SK-N-SH treated with all-trans-retinoic acid at 6 μM for 48 hours (cell line): ENCODE measurements at regions not wholly inside any gene's neighbourhood (a gene's known extent, or its start where the extent isn't known, plus 50 kb on each side); places are given as distances from the start of the nearest gene placed in this dataset.

ENCODE experiments used
- ATAC-seq: fragments of 200-7000 bp; cut with Tn5 transposase; 3 replicates; pipeline ENCODE4 v1.9.1; 2020; ENCODE audit warnings: mild to moderate bottlenecking, moderate library complexity
- ARNTL ChIP-seq: fragments of 450-650 bp; formaldehyde crosslinking; IDR thresholded peaks from 2 replicates; pipeline ENCODE4 v1.5.0; 2020; ENCODE audit warnings: low read depth, mild to moderate bottlenecking, moderate library complexity, borderline replicate concordance
- BACH2 ChIP-seq: fragments of 250-450 bp; sonication (Bioruptor Pico); IDR thresholded peaks from 2 replicates; pipeline ENCODE4 v1.9.0; 2021; ENCODE audit warnings: mild to moderate bottlenecking, borderline replicate concordance
- CSDC2 ChIP-seq: fragments of 250-450 bp; sonication (Bioruptor Pico); IDR thresholded peaks from 2 replicates; pipeline ENCODE4 v1.5.0; 2020; ENCODE audit warnings: mild to moderate bottlenecking, moderate library complexity
- ESRRG ChIP-seq: fragments of 250-450 bp; sonication (Bioruptor Pico); IDR thresholded peaks from 2 replicates; pipeline ENCODE4 v1.6.1; 2021; ENCODE audit warnings: mild to moderate bottlenecking
- GLIS3 ChIP-seq: fragments of 250-450 bp; sonication (Bioruptor Pico); IDR thresholded peaks from 2 replicates; pipeline ENCODE4 v1.5.0; 2020; ENCODE audit warnings: mild to moderate bottlenecking, moderate library complexity
- ISL1 ChIP-seq: fragments of 250-450 bp; sonication (Bioruptor Pico); IDR thresholded peaks from 2 replicates; pipeline ENCODE4 v2.1.2; 2022; ENCODE audit warnings: mild to moderate bottlenecking, moderate library complexity
- OSR1 ChIP-seq: fragments of 250-450 bp; sonication (Bioruptor Pico); IDR thresholded peaks from 2 replicates; pipeline ENCODE4 v1.8.0; 2022; ENCODE audit warnings: moderate library complexity, mild to moderate bottlenecking, inconsistent platforms
- POU6F1 ChIP-seq: fragments of 250-450 bp; sonication (Bioruptor Pico); IDR thresholded peaks from 2 replicates; pipeline ENCODE4 v1.8.0; 2021; ENCODE audit warnings: low read depth, mild to moderate bottlenecking, moderate library complexity, borderline replicate concordance
- PPARA ChIP-seq: fragments of 250-450 bp; sonication (Bioruptor Pico); IDR thresholded peaks from 2 replicates; pipeline ENCODE4 v1.5.0; 2020; ENCODE audit warnings: mild to moderate bottlenecking, borderline replicate concordance
- RARB ChIP-seq: fragments of 250-450 bp; sonication (Bioruptor Pico); IDR thresholded peaks from 2 replicates; pipeline ENCODE4 v1.8.0; 2021; ENCODE audit warnings: mild to moderate bottlenecking, moderate library complexity
- SNAI2 ChIP-seq: fragments of 250-450 bp; sonication (Bioruptor Pico); IDR thresholded peaks from 2 replicates; pipeline ENCODE4 v1.5.0; 2020; ENCODE audit warnings: mild to moderate bottlenecking, moderate library complexity
- TCF4 ChIP-seq: fragments of 250-450 bp; sonication (Bioruptor Pico); IDR thresholded peaks from 2 replicates; pipeline ENCODE4 v1.8.0; 2021; ENCODE audit warnings: mild to moderate bottlenecking, moderate library complexity, borderline replicate concordance
- TOX ChIP-seq: fragments of 250-450 bp; sonication (Bioruptor Pico); IDR thresholded peaks from 2 replicates; pipeline ENCODE4 v1.8.0; 2021; ENCODE audit warnings: mild to moderate bottlenecking, moderate library complexity, borderline replicate concordance
- ZC3H10 ChIP-seq: fragments of 250-450 bp; sonication (Bioruptor Pico); IDR thresholded peaks from 2 replicates; pipeline ENCODE4 v1.5.1; 2021; ENCODE audit warnings: mild to moderate bottlenecking, moderate library complexity
- ZFP3 ChIP-seq: fragments of 250-450 bp; sonication (Bioruptor Pico); IDR thresholded peaks from 2 replicates; pipeline ENCODE4 v1.5.0; 2020; ENCODE audit warnings: mild to moderate bottlenecking, moderate library complexity
- ZFP30 ChIP-seq: fragments of 450-650 bp; formaldehyde crosslinking; IDR thresholded peaks from 2 replicates; pipeline ENCODE4 v1.5.0; 2022; ENCODE audit warnings: mild to moderate bottlenecking, moderate library complexity
- ZNF565 ChIP-seq: fragments of 450-650 bp; formaldehyde crosslinking; conservative IDR thresholded peaks from 2 replicates; pipeline ENCODE4 v1.5.0; 2020; ENCODE audit warnings: low read depth, mild to moderate bottlenecking, moderate library complexity
- ZNF70 ChIP-seq: fragments of 450-650 bp; formaldehyde crosslinking; IDR thresholded peaks from 2 replicates; pipeline ENCODE4 v1.5.0; 2020; ENCODE audit warnings: mild to moderate bottlenecking, moderate library complexity
- ZNF8 ChIP-seq: fragments of 450-650 bp; formaldehyde crosslinking; IDR thresholded peaks from 2 replicates; pipeline ENCODE4 v1.5.0; 2020; ENCODE audit warnings: mild to moderate bottlenecking, moderate library complexity
- TF ChIP-seq, protein P1 (sequence below): fragments of 250-450 bp; sonication (Bioruptor Pico); IDR thresholded peaks from 2 replicates; pipeline ENCODE4 v1.5.1; 2020; ENCODE audit warnings: low read depth, mild to moderate bottlenecking, moderate library complexity
- TF ChIP-seq, protein P2 (sequence below): fragments of 250-450 bp; sonication (Bioruptor Pico); IDR thresholded peaks from 2 replicates; pipeline ENCODE4 v1.8.0; 2020; ENCODE audit warnings: mild to moderate bottlenecking, moderate library complexity, borderline replicate concordance
- TF ChIP-seq, protein P3 (sequence below): fragments of 250-450 bp; sonication (Bioruptor Pico); IDR thresholded peaks from 2 replicates; pipeline ENCODE4 v1.5.0; 2020; ENCODE audit warnings: mild to moderate bottlenecking, moderate library complexity
- TF ChIP-seq, protein P4 (sequence below): fragments of 250-450 bp; sonication (Bioruptor Pico); IDR thresholded peaks from 2 replicates; pipeline ENCODE4 v1.5.1; 2021; ENCODE audit warnings: mild to moderate bottlenecking, moderate library complexity

DNA sequence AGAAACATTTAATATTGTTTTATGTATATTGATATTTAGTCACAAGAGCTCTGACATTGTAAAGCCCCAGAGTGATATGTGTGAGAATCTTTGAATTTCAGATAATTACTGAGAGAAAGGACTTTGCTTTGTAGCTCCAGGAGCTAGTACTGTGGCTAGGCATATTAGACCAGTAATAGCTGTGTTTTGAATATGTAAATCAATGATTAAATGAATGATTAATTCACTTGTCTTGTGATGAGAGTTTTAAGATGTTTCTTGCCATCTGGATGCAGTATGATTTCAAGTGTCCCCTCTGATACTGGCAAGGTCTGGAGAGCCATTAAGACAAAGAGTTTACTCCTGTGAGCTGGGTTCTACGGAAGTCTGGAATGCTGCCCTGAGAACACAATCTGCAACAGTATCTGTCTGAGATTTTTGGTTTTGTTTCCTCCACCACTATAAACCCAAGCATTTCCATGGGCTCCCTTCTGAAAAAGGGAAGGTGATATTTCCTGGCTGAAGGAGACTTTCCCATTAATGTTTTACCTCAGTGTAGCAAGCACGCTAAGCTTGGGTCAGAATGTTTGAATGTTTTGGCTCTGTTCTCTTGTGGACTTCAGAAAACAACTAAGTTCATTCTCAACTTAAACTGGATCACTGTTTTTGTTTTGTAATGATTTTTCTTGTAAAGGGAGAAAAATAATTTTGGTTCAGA, 61.3 kb upstream of the BICC1 start:
- TF ChIP-seq TOX (CRISPR knock-in tag), result no peak
- TF ChIP-seq, protein P1, sequence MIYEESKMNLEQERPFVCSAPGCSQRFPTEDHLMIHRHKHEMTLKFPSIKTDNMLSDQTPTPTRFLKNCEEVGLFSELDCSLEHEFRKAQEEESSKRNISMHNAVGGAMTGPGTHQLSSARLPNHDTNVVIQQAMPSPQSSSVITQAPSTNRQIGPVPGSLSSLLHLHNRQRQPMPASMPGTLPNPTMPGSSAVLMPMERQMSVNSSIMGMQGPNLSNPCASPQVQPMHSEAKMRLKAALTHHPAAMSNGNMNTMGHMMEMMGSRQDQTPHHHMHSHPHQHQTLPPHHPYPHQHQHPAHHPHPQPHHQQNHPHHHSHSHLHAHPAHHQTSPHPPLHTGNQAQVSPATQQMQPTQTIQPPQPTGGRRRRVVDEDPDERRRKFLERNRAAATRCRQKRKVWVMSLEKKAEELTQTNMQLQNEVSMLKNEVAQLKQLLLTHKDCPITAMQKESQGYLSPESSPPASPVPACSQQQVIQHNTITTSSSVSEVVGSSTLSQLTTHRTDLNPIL (CRISPR knock-in tag), result no peak
- TF ChIP-seq RARB (CRISPR knock-in tag), result no peak
- no peak for TF ChIP-seq ZNF70 (CRISPR knock-in tag)
- no peak for TF ChIP-seq OSR1
- TF ChIP-seq SNAI2 (CRISPR knock-in tag), result no peak
- no peak for TF ChIP-seq ZFP30 (CRISPR knock-in tag)
- TF ChIP-seq, protein P2, sequence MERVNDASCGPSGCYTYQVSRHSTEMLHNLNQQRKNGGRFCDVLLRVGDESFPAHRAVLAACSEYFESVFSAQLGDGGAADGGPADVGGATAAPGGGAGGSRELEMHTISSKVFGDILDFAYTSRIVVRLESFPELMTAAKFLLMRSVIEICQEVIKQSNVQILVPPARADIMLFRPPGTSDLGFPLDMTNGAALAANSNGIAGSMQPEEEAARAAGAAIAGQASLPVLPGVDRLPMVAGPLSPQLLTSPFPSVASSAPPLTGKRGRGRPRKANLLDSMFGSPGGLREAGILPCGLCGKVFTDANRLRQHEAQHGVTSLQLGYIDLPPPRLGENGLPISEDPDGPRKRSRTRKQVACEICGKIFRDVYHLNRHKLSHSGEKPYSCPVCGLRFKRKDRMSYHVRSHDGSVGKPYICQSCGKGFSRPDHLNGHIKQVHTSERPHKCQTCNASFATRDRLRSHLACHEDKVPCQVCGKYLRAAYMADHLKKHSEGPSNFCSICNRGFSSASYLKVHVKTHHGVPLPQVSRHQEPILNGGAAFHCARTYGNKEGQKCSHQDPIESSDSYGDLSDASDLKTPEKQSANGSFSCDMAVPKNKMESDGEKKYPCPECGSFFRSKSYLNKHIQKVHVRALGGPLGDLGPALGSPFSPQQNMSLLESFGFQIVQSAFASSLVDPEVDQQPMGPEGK (CRISPR knock-in tag), result no peak
- no peak for TF ChIP-seq BACH2 (CRISPR knock-in tag)
- no peak for TF ChIP-seq ZNF8
- TF ChIP-seq ZFP3 (CRISPR knock-in tag), result no peak
- no peak for TF ChIP-seq TCF4 (CRISPR knock-in tag)
- no peak for TF ChIP-seq ARNTL (CRISPR knock-in tag)
- no peak for TF ChIP-seq ZNF565 (CRISPR knock-in tag)
- TF ChIP-seq GLIS3, result no peak
- no peak for ATAC-seq

DNA sequence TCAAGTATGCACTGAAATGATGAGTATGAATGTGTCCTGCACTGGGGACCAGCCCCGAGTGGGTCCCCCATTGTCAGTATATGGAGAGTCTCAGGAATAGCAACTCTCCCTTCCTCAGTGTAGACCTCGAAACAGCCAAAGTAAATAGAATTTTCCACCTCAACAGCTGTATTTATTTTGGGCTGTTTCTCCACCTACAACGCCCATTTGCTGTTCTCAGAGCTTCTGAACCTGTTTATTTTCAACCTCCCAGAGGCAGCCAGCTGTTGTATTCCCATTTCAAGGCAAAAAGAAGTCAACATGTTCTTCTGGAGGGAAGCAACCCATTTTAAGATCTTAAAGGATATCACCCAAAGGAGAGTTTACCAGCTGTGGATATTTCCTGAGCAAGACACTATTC, 59.6 kb upstream of the BICC1 start:
- no peak for ATAC-seq
- TF ChIP-seq PPARA (CRISPR knock-in tag), result no peak
- TF ChIP-seq BACH2 (CRISPR knock-in tag), result no peak
- TF ChIP-seq, protein P2 (CRISPR knock-in tag), result no peak
- TF ChIP-seq SNAI2 (CRISPR knock-in tag), result no peak
- no peak for TF ChIP-seq ZFP30 (CRISPR knock-in tag)
- TF ChIP-seq ESRRG (CRISPR knock-in tag), result no peak
- TF ChIP-seq POU6F1 (CRISPR knock-in tag), result no peak
- TF ChIP-seq ISL1 (CRISPR knock-in tag), result no peak
- TF ChIP-seq, protein P3, sequence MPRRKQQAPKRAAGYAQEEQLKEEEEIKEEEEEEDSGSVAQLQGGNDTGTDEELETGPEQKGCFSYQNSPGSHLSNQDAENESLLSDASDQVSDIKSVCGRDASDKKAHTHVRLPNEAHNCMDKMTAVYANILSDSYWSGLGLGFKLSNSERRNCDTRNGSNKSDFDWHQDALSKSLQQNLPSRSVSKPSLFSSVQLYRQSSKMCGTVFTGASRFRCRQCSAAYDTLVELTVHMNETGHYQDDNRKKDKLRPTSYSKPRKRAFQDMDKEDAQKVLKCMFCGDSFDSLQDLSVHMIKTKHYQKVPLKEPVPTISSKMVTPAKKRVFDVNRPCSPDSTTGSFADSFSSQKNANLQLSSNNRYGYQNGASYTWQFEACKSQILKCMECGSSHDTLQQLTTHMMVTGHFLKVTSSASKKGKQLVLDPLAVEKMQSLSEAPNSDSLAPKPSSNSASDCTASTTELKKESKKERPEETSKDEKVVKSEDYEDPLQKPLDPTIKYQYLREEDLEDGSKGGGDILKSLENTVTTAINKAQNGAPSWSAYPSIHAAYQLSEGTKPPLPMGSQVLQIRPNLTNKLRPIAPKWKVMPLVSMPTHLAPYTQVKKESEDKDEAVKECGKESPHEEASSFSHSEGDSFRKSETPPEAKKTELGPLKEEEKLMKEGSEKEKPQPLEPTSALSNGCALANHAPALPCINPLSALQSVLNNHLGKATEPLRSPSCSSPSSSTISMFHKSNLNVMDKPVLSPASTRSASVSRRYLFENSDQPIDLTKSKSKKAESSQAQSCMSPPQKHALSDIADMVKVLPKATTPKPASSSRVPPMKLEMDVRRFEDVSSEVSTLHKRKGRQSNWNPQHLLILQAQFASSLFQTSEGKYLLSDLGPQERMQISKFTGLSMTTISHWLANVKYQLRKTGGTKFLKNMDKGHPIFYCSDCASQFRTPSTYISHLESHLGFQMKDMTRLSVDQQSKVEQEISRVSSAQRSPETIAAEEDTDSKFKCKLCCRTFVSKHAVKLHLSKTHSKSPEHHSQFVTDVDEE (CRISPR knock-in tag), result no peak
- TF ChIP-seq ZC3H10 (CRISPR knock-in tag), result no peak
- no peak for TF ChIP-seq GLIS3
- TF ChIP-seq TCF4 (CRISPR knock-in tag), result no peak
- TF ChIP-seq OSR1, result no peak
- TF ChIP-seq, protein P4, sequence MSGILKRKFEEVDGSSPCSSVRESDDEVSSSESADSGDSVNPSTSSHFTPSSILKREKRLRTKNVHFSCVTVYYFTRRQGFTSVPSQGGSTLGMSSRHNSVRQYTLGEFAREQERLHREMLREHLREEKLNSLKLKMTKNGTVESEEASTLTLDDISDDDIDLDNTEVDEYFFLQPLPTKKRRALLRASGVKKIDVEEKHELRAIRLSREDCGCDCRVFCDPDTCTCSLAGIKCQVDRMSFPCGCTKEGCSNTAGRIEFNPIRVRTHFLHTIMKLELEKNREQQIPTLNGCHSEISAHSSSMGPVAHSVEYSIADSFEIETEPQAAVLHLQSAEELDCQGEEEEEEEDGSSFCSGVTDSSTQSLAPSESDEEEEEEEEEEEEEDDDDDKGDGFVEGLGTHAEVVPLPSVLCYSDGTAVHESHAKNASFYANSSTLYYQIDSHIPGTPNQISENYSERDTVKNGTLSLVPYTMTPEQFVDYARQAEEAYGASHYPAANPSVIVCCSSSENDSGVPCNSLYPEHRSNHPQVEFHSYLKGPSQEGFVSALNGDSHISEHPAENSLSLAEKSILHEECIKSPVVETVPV (CRISPR knock-in tag), result no peak
- no peak for TF ChIP-seq ZNF8
- TF ChIP-seq TOX (CRISPR knock-in tag), result no peak
- no peak for TF ChIP-seq CSDC2 (CRISPR knock-in tag)
- TF ChIP-seq ZNF70 (CRISPR knock-in tag), result no peak
